ENCODE measurements at regions not wholly inside any gene's neighbourhood (a gene's known extent, or its start where the extent isn't known, plus 50 kb on each side); places are given as distances from the start of the nearest gene placed in this dataset.

- Mint-ChIP-seq H3K9me3 (no peaks in the 10 kb centered on the region), H3K27me3 (peaks cover 33% of the 10 kb centered on the region), H3K4me1 (no peaks in the 10 kb centered on the region), H3K27ac (no peak overlapping the region), H3K36me3 (ENCODE audit: low read depth) (no peaks in the 10 kb centered on the region), H3K4me3 (no peak overlapping the region)
- no peak for ATAC-seq (ENCODE audit: low read depth)
- TF ChIP-seq CTCF (IDR thresholded peaks at IDR 0.05), result no peak
- CTCF ChIA-PET, result no interaction called here
- intact Hi-C loops (cut with micrococcal nuclease), result no loop called here
- POLR2A ChIA-PET, result no interaction called here
- no peak for DNase-seq
Measured at GRCh38 chr1:157310401-157310800, 172.2 kb upstream of the ETV3 start.

- DNase-seq, result no peak
- no peaks in the 10 kb centered on the region for H3K9me3 Mint-ChIP-seq
- H3K4me1 Mint-ChIP-seq, result no peaks in the 10 kb centered on the region
- H3K36me3 Mint-ChIP-seq (ENCODE audit: low read depth), result no peaks in the 10 kb centered on the region
- H3K27ac Mint-ChIP-seq, result no peak overlapping the region
- CTCF ChIA-PET, result no interaction called here
- H3K27me3 Mint-ChIP-seq, result peaks cover 21% of the 10 kb centered on the region
- POLR2A ChIA-PET, result no interaction called here
- no peak overlapping the region for H3K4me3 Mint-ChIP-seq
- no peak for ATAC-seq (ENCODE audit: low read depth)
- TF ChIP-seq CTCF (IDR thresholded peaks at IDR 0.05), result no peak
- intact Hi-C loops (cut with micrococcal nuclease), result no loop called here
Measured at GRCh38 chr1:157307491-157307890, 169.3 kb upstream of the ETV3 start.

- H3K4me3 Mint-ChIP-seq, result no peak overlapping the region
- intact Hi-C loops (cut with micrococcal nuclease), result no loop called here
- ChIA-PET POLR2A (no interaction called here), CTCF (no interaction called here)
- H3K27me3 Mint-ChIP-seq, result peaks cover 15% of the 10 kb centered on the region
- H3K9me3 Mint-ChIP-seq, result no peaks in the 10 kb centered on the region
- no peak for ATAC-seq (ENCODE audit: low read depth)
- DNase-seq, result no peak
- TF ChIP-seq CTCF (IDR thresholded peaks at IDR 0.05), result no peak
- H3K36me3 Mint-ChIP-seq (ENCODE audit: low read depth), result no peaks in the 10 kb centered on the region
- no peak overlapping the region for H3K27ac Mint-ChIP-seq
- H3K4me1 Mint-ChIP-seq, result no peaks in the 10 kb centered on the region
Measured at GRCh38 chr1:157306896-157307295, 168.7 kb upstream of the ETV3 start.

GRCh38 chr1:157304271-157304670 lies 166.1 kb upstream of the ETV3 start:
- DNase-seq, result no peak
- no peaks in the 10 kb centered on the region for H3K4me1 Mint-ChIP-seq
- ChIA-PET POLR2A (no interaction called here), CTCF (no interaction called here)
- no peaks in the 10 kb centered on the region for H3K36me3 Mint-ChIP-seq (ENCODE audit: low read depth)
- ATAC-seq (ENCODE audit: low read depth), result no peak
- no peaks in the 10 kb centered on the region for H3K27me3 Mint-ChIP-seq
- no peaks in the 10 kb centered on the region for H3K9me3 Mint-ChIP-seq
- no peak for TF ChIP-seq CTCF (IDR thresholded peaks at IDR 0.05)
- no peak overlapping the region for H3K4me3 Mint-ChIP-seq
- intact Hi-C loops (cut with micrococcal nuclease), result no loop called here
- H3K27ac Mint-ChIP-seq, result no peak overlapping the region

- H3K27ac Mint-ChIP-seq, result no peak overlapping the region
- no peaks in the 10 kb centered on the region for H3K4me1 Mint-ChIP-seq
- H3K27me3 Mint-ChIP-seq, result peaks cover 3% of the 10 kb centered on the region
- TF ChIP-seq CTCF (IDR thresholded peaks at IDR 0.05), result no peak
- DNase-seq (no peak), ATAC-seq (ENCODE audit: low read depth) (no peak)
- CTCF ChIA-PET, result no interaction called here
- no peaks in the 10 kb centered on the region for H3K9me3 Mint-ChIP-seq
- intact Hi-C loops (cut with micrococcal nuclease), result no loop called here
- POLR2A ChIA-PET, result no interaction called here
- no peaks in the 10 kb centered on the region for H3K36me3 Mint-ChIP-seq (ENCODE audit: low read depth)
- H3K4me3 Mint-ChIP-seq, result no peak overlapping the region
Measured at GRCh38 chr1:157302724-157303123, 164.5 kb upstream of the ETV3 start.

All from activated B cell treated with CpG ODN at 0.5 μM for 24 hours (primary cell).